ENCODE measurements at regions not wholly inside any gene's neighbourhood (a gene's known extent, or its start where the extent isn't known, plus 50 kb on each side); places are given as distances from the start of the nearest gene placed in this dataset. TPM values are rescaled to one million over a fixed set of nuclear protein-coding genes. Genes with fewer than 3 reads are reported as not detected.
"Not testable (repeated sequence)": the region's sequence is repeated elsewhere in the genome, so short reads cannot be mapped to it uniquely, and the experiment has no call there.

DNA sequence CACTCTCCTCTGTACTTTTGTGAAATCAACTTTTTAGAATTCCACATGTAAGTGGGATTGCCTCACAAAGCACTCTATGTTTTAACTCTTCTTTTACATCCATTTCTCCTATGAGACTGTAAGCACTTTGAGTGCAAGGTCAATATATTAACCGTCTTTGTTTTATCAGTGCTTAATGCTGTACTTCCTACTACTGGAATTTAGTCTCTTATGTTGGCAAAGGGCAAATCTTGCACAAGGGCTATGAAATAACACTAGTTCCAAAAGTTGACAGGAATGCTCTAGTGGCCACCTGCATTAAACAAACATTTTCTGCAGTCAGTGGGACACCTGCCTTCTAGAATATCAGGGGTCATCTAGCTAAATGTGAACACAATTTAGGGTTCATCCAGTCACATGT is 117.5 kb upstream of the SPATA31A3 start:
- intact Hi-C loops (cut with DNase I); H3K9me3 ChIP-seq; DNase-seq; H3K27ac ChIP-seq; H3K36me3 ChIP-seq (replicated peaks in 1 of 2; ENCODE audit: insufficient read depth in 1 of 2, low read depth in 2 of 2); H3K27me3 ChIP-seq; H3K4me3 ChIP-seq; H3K4me1 ChIP-seq; ATAC-seq: not testable (repeated sequence)
- WGBS, 2 donors, result 13 to 25% methylated on average over 1 of the region's 1 CpG

DNA sequence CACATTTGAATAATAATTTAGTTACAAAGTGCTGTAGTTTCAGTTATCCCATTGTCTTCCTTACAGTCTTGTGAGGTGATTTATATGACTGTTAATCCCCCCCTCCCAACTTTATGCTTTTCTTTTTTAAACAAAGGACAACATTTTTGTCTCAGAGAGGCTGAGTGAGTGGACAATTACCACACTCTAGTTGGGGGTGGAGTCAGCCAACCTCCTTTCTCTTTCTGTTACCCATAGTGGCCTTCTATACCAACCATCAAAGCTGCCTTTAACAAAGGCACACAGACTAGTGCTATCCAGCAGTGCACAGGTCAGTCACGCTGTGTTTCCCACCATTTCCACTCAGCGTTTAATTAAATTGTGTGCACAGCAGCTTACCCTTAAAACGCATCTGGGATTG is 114.3 kb upstream of the SPATA31A3 start:
- H3K4me1 ChIP-seq; H3K36me3 ChIP-seq (replicated peaks in 1 of 2; ENCODE audit: insufficient read depth in 1 of 2, low read depth in 2 of 2); H3K4me3 ChIP-seq; H3K9me3 ChIP-seq; ATAC-seq; DNase-seq; intact Hi-C loops (cut with DNase I); H3K27ac ChIP-seq; H3K27me3 ChIP-seq: not testable (repeated sequence)
- WGBS, 2 donors, result 63 to 69% methylated on average over 2 to 3 of the region's 3 CpGs

GRCh38 chr9:67102506-67103276 is 110.3 kb upstream of the SPATA31A3 start:
- H3K36me3 ChIP-seq (replicated peaks in 1 of 2; ENCODE audit: insufficient read depth in 1 of 2, low read depth in 2 of 2); H3K4me3 ChIP-seq; ATAC-seq; intact Hi-C loops (cut with DNase I); H3K27ac ChIP-seq; H3K4me1 ChIP-seq; H3K27me3 ChIP-seq; H3K9me3 ChIP-seq: not testable (repeated sequence)
- 45 to 55% methylated on average over 2 to 3 of the region's 5 CpGs for WGBS, 2 donors
- peak in 2 of 4 donors; percentile 1 to 6 for DNase-seq

DNA sequence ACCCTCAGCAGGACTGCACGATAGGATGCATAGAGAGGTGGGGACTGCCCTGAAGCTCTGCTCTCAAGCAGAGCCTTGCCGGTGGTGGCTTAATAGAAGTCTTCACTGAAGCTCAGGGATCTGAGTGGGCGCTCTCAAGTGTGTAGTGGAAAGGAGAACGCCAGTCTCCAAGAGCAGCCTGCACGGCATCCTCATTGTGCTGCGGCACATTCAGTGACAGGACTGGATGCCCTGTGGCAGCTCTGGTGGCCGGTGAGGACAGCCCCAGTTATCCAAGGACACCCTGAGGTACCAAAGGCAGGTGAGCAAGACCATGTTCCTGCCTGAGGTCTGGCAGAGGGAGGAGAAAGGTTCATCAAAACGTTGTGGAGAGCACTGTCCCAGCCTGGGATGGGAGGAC is 98.8 kb upstream of the SPATA31A3 start:
- intact Hi-C loops (cut with DNase I); ATAC-seq; H3K4me1 ChIP-seq; H3K36me3 ChIP-seq (replicated peaks in 1 of 2; ENCODE audit: insufficient read depth in 1 of 2, low read depth in 2 of 2); H3K9me3 ChIP-seq; H3K27me3 ChIP-seq; DNase-seq; H3K4me3 ChIP-seq; H3K27ac ChIP-seq: not testable (repeated sequence)
- 74 to 83% methylated on average over 6 to 7 of the region's 8 CpGs for WGBS, 2 donors

GRCh38 chr9:67086862-67087261 is 94.5 kb upstream of the SPATA31A3 start:
- H3K27me3 ChIP-seq; intact Hi-C loops (cut with DNase I); ATAC-seq; H3K9me3 ChIP-seq; DNase-seq; H3K4me1 ChIP-seq; H3K27ac ChIP-seq; H3K36me3 ChIP-seq (replicated peaks in 1 of 2; ENCODE audit: insufficient read depth in 1 of 2, low read depth in 2 of 2); H3K4me3 ChIP-seq: not testable (repeated sequence)
- WGBS, 2 donors, result 91 to 92% methylated on average over 1 of the region's 1 CpG

DNA sequence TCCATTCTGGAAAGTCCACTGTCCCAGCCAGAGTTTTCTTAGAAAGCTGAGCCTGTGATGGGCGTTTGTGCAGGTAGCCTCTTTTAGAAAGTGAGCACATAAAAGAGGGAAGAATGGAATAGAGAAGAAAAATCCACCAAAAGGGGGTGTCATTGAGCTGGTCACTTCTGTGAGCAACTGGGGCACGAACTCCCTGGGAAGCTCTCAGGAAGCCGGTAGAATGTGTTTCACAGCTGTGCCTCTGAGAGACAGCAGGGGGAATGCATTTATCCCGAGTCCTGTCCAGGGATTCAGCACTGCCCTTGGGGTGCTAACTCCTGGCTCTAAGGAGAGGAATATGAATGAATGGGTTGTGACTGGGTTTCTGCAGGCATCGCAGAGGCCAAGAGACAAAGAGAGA is 73.8 kb upstream of the SPATA31A3 start:
- DNase-seq; intact Hi-C loops (cut with DNase I); H3K4me1 ChIP-seq; H3K36me3 ChIP-seq (replicated peaks in 1 of 2; ENCODE audit: insufficient read depth in 1 of 2, low read depth in 2 of 2); H3K27me3 ChIP-seq; H3K27ac ChIP-seq; ATAC-seq; H3K4me3 ChIP-seq; H3K9me3 ChIP-seq: not testable (repeated sequence)
- 60 to 70% methylated on average over 5 of the region's 5 CpGs for WGBS, 2 donors

DNA sequence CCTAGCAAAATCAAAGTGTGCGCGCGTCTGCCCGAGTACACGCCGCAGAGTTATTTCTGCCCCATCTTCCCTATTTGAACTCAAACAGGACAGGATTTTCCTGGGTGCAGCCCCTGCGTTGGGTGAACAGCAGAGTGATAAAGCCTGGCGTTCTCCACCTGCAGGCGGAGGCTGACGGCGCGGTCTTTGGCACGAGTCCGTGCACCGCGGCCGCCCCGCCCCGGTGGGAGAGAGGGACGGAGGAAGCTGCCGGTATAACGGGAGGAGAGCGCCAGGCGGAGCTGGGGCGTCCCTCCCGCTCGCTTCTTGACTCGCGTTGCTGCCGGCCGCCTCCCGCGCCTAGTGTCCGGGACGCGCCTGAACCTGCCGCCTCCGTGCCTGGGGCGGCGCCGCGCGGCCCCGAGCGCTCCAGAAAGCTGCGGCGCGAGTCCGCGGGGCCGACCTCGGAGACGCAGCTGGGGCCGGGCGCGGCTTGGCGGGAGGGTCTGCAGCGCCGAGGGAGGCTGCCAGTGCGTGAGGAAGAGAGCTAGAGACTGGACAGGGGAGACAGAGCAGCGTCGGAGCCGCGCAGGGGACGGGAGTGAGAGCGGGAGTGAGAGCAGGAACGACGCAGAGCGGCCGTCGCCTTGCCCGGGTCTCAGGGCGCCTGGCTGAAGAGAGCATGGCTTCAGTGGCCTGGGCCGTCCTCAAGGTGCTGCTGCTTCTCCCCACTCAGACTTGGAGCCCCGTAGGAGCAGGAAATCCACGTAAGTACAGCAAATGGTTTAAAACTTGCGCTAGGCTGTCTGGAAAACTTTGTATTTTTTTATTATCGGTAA is 66.8 kb upstream of the SPATA31A3 start:
- whole genome bisulfite sequencing, 2 donors, result 0% methylated on average over 7 of the region's 78 CpGs; no CpG with 5 or more reads in 1 of the 2 donors
- H3K4me3 ChIP-seq; intact Hi-C loops (cut with DNase I); ATAC-seq; H3K27me3 ChIP-seq; H3K9me3 ChIP-seq; H3K36me3 ChIP-seq (replicated peaks in 1 of 2; ENCODE audit: insufficient read depth in 1 of 2, low read depth in 2 of 2); H3K4me1 ChIP-seq: not testable (repeated sequence)
- TF ChIP-seq, protein P1, sequence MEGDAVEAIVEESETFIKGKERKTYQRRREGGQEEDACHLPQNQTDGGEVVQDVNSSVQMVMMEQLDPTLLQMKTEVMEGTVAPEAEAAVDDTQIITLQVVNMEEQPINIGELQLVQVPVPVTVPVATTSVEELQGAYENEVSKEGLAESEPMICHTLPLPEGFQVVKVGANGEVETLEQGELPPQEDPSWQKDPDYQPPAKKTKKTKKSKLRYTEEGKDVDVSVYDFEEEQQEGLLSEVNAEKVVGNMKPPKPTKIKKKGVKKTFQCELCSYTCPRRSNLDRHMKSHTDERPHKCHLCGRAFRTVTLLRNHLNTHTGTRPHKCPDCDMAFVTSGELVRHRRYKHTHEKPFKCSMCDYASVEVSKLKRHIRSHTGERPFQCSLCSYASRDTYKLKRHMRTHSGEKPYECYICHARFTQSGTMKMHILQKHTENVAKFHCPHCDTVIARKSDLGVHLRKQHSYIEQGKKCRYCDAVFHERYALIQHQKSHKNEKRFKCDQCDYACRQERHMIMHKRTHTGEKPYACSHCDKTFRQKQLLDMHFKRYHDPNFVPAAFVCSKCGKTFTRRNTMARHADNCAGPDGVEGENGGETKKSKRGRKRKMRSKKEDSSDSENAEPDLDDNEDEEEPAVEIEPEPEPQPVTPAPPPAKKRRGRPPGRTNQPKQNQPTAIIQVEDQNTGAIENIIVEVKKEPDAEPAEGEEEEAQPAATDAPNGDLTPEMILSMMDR (IDR thresholded peaks at IDR 0.05), result peak in 3 of 7 experiments; percentile 9 to 38 (median 26)
- H3K27ac ChIP-seq, result peak overlapping the region in 1 of 4 donors; percentile 36
- peak; percentile 32 to 64 (median 47) for DNase-seq

Small RNA genes lying in the stretch of these regions (small RNA-seq; reads per million reads assigned to genes)
- not detected for gene RN7SL422P

All from body of pancreas (tissue), 4 donors.